NCI-H1105 treated with DMSO at 0.1 percent for 48 hours (cell line): ENCODE measurements at regions not wholly inside any gene's neighbourhood (a gene's known extent, or its start where the extent isn't known, plus 50 kb on each side); places are given as distances from the start of the nearest gene placed in this dataset.

ENCODE experiments used
- DNase-seq: peaks from one replicate; lab custom pipeline; 2025; lab: John Stamatoyannopoulos, UW

DNA sequence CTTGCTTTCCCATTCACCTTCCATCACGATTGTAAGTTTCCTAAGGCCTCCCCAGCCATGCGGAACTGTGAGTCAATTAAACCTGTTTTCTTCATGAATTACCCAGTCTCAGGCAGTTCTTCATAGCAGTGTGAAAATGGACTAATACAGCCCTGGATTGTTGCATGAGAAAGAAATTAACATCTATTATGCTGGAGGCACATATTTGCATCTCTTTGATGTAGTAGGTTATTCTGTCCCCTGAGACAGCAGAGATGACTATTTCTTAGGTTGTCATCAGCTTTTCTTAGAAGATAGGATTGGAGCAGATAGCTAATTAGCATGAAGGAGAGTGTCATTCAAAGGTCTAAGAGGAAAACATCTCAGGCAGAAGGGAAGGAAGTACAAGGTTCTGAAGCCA, 166.2 kb downstream of the OMA1 start:
- no peak for DNase-seq

DNA sequence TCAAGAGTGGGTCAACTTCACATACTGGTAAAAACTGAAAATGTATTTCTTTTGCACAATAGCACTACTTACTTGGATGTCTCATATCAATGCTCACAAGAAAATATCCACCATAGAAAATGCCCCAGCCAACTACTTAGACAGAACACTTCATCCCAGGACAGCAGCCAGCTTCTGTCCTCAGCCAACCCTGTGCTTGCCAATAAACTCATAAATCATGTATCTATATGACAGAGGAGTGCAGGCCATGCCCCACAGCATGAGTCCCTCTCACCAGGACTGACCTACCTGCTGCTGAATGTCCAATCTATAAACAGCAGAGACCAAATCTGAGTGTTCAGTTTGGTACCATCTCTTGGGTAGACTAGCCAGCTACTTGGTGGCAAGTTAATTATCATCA, 179.3 kb downstream of the OMA1 start:
- DNase-seq: no peak

DNA sequence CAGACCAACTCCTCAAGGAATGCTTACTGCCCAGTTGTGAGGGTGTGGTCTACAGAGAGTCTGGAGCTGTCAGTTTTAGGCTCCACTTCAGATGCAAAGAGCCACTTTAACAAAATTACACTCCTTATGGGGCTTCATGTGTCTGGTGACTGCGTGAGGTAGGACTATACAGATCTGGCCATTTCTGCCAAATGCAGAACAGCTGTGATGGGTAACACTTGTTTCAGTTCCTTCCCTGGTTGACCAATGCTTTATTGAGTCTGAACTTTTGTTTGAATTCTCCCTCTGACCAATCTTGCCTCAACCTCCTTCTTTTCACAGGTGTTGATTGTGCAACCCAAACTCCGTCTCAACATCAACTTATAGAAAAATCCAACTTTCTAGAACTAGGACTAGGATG, 181.2 kb downstream of the OMA1 start:
- no peak for DNase-seq

DNA sequence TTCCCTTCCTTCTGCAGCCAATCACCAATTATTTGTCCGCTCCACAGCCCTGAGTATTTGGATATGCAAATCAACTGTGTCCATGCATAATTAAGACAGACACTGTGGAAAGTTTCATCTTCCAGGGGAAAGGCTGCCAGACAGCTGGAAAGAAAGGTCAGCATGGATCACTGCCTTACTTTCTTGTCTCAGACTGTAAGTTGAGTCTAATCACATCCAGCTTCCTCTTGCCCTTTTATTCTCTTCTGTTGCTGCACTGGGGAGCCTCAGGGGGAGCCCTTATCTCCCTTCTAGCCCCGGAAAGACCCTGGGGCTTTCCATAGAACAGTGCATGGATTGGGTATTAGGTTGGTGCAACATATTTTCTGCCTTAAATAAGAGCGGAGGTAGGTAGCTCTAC, 182.9 kb downstream of the OMA1 start:
- DNase-seq: no peak

DNA sequence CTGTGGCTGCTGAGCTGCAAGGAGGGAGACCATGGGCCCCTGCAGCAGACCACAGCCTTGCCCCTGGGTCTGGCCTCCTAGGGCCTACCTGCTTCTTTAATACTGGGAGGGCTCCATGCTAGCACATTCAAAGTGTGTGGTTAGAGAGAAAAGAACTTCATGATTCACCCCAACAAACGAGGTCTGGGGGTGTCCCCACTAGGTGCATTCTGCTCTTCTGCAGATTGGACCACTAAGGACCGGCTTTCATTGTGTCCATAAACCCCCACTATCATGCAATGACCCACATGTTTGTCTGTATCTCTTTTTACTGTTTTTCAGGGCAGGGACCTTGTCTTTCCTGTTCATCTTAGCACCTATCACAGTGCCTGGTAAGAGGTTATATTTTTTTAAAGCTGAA, 185.4 kb downstream of the OMA1 start:
- no peak for DNase-seq

DNA sequence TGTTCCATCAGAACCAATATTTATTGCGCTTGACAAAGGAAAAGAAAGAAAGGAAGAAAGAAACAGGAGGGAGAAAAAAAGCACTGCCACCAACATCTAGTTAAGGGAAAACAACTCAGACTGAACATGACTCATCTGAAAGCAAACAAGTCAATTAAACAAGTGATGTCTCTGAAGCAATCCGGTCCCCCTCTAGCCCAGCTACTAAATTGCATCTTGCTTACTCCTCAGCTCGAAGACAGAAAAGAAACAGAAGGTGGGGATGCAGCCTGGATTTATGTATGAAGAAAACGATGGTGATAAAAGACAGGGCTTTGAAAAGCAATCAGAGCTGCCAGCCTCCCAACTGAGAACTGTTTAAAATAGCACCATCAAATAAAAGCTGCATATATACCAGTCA, 188.2 kb downstream of the OMA1 start:
- no peak for DNase-seq

DNA sequence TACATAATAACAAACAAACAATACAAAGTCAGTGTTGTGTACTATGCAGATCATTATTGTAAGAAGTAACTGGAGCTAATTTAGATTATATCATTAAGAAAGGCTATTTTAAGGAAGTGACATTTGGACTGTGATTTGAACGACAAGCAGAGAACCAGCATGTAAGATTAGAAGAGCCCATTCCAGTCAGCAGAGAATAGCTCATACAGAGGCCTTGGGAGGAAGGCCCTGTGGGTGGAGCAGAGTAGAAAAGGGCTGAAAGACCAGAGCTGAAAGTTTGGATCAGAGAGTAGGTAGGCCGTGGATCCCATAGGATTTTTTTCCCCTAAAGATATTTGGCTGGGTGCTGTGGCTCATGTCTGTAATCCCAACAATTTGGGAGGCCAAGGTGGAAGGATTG, 190.1 kb downstream of the OMA1 start:
- DNase-seq: no peak

DNA sequence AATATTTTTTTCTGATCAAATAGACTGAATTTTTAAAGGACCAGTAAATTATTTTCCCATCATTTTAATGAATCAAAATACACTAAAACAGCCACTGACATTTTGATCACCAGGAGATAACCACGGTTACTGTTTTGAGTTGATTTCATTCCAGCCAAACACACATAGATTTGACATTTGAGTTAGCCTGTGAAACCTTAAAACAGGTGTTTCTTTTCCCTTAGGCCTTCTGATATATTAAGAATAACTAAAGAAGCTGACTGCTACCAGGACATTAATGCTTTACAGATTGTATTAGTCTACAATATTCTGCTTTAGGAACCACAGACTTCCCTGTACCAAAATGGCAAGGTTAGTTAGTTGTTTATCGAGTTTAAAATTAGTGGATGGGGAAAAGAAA, 193.4 kb downstream of the OMA1 start:
- no peak for DNase-seq

DNA sequence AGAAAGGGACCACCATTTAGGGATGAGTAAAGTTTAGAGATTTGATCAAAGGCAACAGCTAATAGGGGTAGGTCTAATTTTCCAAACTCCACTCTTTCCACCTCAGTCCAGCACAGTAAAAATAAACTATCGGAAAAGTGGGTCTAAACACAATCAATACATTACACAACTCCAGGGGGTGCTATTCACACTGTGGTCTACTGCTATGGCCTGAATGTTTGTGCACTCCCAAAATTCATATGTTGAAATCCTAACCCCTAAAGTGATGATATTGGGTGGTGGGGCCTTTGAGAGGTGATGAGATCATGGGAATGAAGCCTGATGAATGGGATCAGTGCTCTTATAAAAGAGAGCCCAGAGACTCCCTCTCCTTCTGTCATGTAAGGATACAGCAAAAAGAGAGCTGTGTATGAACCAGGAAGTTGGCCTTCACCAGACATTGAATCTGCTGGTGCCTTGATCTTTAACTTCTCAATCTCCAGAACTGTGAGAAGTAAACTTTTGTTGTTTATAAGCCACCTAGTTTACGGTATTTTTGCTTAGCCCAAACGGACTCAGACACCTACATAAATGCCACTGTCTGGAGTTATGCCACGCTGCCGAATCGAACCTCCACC, 193.9 kb downstream of the OMA1 start:
- no peak for DNase-seq

DNA sequence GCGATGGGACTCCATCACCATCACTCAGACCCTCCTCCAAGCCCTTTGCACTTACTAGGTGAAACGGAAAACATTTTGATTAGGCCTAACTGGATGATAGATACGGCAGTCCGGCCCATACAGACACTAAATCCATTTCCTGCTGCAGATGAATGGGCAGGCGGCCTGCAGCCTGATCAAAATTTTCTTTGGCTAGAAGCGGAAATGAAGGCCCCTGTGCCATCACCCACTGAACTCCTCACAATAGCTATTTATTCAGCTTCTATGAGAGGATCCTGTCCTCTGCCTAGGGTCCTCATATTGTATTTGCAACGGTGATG, 200.5 kb downstream of the OMA1 start:
- no peak for DNase-seq

DNA sequence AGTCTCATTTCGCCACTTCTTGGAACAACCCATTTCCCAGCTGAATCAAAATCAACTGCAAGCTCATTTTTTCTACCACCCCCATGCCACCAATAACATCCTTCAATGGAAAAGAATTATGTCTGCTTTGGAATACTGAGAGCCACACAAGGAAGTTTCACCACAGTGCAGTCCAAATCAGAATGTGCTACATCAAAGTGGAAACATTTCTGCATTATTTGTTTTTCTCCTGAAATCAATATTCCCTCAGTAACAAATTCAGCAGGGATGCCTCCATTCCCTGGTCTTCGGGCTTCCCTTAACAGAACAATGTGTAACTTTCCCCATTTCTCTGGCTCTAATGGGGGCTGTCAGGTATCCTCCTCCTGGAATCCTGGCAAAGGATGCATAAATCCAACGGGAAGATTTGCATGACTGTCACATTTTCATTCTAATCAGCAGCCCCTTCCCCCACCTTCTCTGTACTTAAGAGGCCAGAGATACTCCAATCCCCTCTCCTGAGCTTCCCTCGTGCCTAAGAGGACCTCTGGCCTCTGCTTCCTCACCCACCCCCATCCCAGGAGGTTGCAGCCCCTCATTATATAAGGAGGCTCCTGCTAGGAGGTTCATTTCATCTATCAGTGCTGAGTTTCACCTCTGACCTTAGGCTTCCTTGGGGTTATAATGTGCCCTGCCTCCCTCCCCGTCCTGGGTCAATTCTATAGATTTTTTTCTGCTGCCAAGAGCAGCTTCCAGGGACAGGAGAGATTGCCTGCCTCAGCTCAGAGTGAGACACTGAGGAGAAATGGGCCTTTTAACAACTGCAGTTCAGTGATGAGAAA, 201.1 kb downstream of the OMA1 start:
- no peak for DNase-seq

DNA sequence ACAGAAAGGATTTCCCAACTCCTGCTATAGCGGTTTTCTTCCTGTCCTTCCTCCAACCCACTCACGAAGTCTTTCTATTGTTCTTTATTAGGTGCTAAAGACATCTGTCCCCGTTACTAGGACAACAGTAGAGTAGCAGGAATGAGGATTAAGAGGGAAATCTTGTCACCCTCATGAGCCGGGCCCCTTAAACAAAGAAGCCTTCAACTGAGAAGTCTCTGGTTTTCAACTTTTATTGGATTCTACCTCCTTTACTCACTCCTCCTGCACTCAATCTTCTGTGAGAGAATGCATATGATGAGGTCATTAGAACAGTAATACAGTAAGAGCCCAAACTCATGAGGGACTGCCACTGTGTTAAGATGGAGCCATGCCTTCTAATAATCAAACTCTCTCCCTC, 206.3 kb downstream of the OMA1 start:
- no peak for DNase-seq

DNA sequence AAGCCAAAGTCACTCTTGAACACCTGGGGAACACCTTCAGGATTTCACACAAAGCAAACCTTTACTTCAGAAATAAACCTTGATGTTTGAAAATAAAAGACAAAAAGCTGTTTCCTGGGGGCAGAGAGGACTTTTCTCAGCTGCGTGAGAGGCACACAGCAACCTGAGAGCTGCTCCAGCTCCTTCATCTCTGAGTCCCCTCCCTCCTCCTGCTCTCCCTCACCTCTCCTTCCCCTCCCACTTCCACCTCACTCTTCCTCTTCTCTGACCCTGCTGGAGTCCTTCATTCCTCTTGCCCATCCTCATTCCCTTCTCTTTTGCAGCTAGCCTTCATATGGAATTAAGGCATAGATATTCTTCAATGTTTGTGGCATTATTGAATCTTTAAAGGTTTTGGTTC, 208.4 kb downstream of the OMA1 start:
- DNase-seq: no peak

DNA sequence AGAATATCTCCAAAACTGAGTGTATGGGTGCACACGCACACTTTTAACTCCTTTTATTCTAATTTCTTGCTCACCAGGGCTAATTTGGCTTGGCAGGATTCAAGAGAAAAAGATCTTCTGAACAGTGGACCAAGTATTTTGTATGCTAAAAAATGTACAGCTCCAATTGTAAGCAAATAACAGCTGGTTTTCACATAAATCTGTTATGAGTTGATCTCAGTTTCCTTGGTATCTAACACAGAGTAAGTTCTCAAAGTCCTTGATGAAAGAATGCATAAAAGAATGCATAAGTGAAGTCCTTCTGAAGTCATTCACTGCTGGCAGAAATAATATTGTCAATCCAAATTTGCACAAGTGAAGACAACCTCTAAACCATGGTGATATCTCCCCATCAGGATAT, 213.0 kb downstream of the OMA1 start:
- DNase-seq: no peak

DNA sequence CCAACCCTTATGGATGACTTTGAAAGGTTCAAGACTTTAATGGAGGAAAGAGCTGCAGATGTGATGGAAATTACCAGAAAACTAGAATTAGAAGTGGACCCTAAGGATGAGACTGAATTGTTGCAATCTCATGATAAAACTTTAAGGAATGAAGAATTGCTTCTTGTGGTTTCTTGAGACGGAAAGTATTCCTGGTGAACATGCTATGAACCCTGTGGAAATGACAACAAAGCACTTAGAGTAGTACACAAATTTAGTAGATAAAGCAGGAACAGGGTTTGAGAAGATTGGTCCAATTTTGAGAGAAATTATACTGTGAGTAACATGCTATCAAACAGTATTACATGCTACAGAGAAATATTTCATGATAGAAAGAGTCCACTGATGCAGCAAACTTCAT, 215.4 kb downstream of the OMA1 start:
- DNase-seq: no peak

DNA sequence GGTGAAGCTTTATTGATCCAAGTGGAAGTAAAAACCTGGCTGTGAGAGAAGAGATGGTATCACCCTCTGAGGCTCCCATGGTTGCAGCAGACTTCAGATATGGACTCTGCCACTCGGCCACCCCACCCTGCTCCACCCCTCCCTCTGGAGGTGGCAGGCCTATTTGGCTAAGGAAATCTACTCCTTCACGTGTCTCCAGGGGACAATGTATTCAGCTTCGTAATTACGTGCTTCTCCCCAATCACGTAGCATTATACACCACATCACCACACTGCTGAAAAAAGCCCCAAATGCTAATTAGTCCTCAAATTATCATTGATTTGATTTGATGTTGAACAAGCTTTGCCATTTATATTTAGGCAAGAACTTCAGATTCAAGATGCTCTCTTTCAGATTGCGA, 220.7 kb downstream of the OMA1 start:
- no peak for DNase-seq

DNA sequence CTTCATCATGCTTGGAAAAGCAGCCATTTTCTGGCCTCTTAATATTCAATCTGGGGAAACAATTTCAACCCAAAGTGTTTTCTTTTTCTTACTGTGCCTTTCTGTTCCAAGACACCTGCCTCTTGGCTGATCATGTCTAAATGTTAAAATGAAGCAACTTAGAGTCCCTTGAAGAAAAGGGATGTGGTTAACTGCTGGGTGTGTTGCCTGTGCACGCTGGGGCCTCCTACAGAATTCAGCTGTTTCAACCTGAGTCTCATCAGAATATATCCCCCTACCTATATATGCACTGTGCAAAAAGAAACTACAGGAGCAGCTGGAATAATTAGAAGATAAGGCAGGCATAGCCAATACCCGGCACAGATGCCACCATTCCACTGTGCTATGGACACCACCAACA, 222.0 kb downstream of the OMA1 start:
- DNase-seq: no peak

DNA sequence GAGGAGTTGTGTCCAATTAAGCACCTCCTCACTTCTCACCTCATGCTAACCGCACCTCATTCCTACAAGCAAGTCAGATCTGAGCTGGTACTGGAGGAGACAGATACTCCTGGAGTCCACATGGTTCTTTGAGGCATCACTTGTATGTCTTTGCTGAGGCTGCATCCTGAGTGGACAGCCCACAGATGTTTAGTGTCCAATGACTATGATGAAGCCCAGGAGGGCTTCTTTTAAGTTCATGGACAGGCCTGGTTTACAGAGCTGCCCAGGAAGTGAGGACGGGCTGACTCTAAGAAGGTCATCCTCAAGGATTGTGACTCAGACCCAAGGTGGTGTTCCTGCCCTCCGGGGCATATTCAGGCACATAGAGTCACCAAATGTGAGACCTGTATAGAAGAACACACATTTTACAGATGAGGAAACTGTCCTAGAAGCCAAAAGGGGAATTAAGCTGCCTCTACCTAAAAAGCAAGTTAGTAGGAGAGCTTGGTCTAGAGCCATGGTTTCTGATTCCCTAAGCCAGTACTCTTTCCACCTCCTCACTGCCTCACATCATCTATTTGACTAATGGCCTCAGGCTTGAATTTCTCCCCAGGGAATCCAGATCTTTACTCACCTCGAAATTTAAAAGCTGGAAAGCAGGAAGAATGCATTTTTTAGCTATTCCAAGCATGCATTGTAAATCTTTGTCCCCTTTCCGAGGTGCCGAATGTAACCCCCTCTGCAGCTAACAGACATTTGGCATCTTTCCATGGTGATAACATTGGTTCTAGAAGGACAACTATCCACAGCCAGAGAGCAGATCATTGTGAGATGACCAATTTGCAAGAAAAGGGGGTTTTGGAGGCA, 228.1 kb downstream of the OMA1 start:
- no peak for DNase-seq

DNA sequence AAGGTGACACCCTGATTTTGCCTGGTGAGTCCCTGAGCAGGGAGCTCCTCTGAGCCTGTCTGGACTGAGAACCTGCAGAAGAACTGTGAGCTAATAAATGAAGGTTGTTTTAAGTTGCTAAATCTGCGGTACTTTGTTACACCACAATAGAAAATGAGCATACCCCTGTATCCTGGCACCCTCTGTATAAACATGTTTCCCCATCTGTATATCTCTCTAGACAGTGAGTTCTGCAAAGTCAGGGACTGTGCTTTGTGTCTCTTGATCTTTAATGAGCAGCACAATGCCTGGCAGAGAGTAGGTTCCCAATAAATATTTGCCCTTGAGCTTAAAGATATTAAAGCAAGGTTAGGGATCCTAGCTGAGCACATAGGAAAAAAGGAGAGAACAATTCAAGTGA, 228.8 kb downstream of the OMA1 start:
- no peak for DNase-seq

DNA sequence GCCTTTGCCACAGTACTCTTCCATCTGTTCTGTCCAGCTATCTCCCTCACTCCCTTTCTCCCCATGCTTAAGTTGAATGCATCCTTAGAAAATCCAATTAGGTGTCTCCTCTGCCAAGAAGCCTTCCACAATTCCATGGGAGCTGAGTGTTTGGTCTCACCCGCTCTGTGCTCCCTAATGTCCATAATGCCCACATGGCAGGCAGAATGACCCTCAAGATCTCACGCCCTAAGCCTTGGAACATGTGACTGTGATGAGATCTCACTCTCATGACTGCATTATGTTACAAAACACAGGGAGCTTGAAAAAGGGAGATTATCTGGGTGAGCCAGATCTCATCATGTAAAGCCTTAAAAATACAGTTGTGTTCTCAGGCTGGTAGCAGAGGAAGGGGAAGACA, 229.4 kb downstream of the OMA1 start:
- no peak for DNase-seq

DNA sequence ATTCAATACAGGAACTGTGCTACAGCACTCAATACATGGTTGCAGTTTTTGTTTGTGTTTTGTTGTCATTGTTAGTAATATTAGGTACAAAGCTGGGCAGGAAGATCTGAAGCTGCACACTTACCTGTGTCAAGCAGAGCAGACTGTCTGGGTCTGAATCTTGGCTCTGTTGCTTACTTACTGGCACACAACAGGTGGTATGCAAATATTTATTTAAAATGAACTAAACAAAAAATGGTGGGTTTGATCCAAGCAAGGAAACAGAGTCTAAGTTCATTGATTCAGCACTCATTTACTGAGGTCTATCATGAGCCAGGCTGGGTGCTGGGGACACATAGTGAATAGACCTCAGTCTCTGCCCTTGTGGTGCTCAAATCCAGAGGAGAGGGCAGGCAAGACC, 230.4 kb downstream of the OMA1 start:
- no peak for DNase-seq

DNA sequence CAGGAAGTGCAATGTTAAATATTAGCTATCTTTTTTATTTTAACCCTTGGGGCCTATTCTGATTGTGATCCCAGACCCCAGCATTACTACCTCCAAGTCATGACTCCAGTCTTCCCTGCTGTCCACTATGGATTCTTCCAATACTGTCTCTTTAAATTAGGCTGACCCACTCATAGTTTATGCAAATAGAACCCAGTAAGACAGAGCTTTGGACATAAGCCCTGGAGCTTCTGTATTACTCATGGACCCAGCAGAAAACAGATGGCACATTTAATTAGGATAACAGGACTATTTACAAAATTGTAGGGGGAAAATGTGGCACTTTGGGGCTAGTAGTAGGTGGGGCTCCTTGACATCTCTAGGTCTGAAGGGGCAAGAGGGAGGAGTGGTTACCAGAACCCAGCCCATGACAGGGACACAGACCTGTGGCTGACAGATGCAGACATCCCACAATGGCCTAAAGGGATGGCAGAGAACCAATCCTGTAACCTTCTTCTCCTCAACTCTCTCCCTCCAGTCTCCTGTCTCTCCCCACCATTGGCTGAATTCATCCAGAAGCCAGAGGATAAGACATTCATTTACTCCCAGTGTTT, 233.5 kb downstream of the OMA1 start:
- no peak for DNase-seq

DNA sequence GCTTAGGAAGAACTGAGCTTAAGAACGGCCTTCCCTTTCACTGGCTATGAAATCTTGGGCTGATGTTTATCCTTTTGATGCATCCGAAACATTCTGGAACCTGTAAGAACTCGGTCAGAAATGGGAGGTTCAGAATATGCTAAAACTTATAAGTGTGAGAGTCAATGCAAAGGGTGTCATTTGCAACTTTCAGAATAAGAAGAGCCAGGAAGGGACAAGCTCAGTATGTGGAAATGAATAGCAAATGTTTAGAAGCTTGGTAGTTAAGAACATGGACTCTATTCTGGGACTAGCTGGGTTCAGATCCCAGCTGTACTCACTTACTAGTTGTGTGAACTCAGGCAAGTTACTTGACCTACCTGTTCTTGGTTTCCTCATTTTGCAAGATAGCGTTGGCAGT, 234.1 kb downstream of the OMA1 start:
- DNase-seq: no peak
